Inflammatory macrophage treated with lipopolysaccharide for 1 hour (primary cell): ENCODE measurements at regions not wholly inside any gene's neighbourhood (a gene's known extent, or its start where the extent isn't known, plus 50 kb on each side); places are given as distances from the start of the nearest gene placed in this dataset.
"Not testable (repeated sequence)": the region's sequence is repeated elsewhere in the genome, so short reads cannot be mapped to it uniquely, and the experiment has no call there.

Experiments
- DNase-seq, 2 donors: peaks; one replicate each; pipeline ENCODE4 v3.0.0-alpha.2; 2020 to 2022

DNA sequence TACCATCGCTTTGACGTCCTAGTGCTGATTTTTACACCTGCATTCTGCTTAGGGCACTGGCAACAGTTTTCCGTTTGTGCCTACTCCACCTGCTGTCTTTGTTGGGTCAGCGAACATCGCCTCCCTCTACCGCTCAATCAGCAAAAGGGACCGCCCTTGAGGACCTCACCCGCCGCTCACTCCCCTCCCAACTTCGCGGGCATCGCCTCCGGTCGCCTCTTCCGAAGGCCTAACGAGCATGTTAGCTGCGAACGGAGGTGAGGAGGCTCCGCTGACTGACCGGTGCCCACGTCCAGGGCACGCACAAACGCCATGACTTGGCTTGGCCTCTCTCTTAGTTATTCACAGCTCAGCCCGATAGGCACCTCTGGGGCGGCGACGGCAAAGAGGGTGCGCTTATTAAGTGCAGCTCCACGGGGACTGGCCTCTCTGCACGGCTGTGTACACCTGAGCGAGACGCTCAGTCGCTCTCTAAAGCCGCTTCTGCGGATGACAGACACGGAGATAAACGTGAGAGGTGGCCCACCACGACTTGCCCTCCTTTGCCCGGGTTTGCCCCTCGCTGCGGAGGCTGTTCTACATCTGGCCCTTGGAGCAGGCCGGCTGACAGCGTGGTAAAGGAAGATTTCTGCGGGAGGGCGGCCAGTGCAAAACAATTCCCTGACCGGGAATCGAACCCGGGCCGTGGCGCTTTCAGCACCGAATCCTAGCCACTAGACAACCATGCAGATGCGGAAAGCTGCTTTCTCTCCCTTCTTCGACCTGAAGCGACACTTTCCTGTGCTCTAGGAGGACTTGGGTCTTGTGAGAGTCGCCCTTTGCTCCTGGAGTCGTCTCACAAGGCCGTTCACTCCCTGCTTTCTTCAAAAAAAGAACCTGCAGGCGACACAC lies 81.6 kb upstream of the FCGR1A start:
- DNase-seq: not testable (repeated sequence)

DNA sequence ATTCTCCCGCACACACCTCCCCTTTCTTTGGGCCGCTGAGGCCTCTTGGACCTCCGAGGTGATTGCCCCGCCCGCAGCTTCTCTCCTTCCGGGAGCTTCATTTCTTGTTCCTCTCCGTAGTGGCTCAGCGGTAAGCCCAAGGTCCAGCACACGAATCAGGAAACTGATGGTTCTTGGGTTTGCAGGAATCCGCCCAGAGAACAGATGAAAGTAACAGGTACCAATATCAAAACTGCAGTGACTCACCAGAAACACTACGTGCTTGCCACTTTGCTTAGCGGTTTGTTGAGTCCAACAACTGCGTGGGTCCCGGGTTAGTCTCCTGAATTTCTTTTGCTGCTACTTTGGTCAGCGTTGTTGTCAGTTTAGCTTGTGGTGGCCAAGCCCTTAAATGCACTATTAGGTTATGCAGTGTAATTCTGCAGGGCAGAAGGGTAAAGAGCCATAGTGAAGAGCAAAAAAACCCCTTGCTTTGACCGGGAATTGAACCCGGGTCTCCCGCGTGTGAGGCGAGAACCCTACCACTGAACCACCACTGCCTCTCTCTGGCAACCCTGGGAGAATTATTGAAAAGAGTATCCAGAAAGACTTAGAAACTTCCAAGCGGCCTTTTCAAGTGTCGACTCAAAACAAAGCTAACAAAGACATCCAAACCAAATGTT lies 74.2 kb upstream of the FCGR1A start:
- DNase-seq: peak in 1 of 2 donors; percentile 74

DNA sequence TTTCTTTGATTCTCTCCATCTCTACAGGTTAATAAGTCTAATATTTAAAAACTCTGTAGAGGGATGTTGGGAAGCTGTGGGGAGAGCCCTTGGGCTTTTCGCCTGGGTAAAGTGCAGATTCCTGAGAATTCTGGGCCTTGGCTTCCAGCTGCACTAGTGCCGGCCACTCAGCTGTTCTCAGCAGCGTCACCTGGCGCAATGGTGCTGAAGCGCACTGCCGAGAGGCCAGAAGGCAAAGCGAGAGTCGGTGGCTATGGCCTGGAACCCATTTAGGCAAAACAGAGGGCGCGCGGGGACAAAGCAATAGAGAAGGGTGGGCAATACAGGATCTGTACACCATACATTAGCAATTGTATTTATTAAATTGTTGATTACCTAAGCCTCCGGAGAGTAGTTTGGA lies 70.8 kb upstream of the FCGR1A start:
- not testable (repeated sequence) for DNase-seq

DNA sequence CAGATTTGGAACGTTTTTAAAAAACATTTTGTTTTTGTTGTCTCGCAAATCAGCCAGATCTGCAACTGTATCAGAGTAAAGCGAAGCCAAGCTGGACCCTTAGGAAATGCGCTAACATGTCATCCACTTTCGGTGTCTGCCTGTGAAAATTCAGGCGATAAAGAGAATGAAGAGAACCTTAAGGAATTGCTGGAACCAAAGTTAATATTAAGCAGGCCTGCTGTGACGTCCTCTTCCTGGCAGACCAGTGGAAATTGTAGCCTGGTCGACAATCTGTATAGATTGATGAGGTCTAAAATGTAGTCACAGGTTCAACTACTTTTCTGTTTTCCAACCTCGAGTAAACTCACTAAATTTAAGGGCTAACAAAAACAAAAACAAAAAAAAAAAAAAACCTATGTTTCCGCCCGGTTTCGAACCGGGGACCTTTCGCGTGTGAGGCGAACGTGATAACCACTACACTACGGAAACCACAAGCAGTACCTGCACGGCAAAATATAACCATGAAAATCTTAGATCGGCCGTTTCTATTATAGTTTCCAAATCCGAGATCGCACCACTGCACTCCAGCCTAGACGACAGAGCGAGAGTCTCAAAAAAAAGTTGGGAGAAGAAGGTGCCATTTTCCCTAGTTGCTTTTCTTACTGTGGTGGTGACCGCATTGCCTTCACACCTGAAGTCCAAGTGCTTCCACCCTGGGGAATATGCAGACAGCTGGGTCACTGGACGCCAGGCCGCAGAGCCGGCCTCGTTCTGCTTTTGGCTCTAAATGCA lies 70.2 kb upstream of the FCGR1A start:
- DNase-seq: peak; percentile 10 to 54

DNA sequence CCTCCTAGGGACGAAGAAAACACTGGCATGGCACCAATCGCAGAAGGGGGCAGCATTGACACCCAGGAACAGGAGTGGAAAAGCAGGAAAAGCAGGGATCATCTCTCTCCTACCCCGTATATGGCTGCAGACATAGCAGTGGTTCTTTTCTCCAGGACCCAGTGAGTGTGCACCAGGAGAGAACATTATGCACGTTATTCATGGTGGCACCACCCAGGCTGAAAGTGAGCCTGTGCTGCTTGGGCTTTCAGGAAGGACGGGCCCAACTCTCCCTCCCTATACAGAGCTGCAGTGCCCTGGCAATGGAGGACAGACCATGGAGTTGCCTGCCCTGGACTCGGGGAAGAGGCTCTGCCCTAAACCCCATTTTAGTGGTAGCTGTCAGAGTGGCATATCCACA lies 69.0 kb upstream of the FCGR1A start:
- DNase-seq: not testable (repeated sequence)

DNA sequence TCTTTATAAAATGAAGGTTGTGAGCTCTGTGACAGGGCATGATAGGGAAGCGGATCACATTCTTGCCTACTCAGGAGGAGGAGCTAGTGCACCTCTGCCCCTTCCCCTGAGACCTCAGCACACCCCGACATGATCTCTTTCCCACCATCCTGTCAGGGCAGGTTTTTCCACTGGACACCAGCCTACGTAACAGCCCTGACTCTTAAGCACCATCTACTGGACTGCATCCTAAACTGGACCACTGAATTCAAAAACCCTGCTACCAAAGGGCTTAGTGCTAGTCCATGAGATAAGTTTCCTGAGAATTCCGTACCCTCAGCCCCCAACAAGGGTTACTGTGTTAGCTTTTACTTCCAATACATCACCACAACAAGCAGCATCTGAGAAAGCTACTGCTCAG lies 68.5 kb upstream of the FCGR1A start:
- DNase-seq: not testable (repeated sequence)

DNA sequence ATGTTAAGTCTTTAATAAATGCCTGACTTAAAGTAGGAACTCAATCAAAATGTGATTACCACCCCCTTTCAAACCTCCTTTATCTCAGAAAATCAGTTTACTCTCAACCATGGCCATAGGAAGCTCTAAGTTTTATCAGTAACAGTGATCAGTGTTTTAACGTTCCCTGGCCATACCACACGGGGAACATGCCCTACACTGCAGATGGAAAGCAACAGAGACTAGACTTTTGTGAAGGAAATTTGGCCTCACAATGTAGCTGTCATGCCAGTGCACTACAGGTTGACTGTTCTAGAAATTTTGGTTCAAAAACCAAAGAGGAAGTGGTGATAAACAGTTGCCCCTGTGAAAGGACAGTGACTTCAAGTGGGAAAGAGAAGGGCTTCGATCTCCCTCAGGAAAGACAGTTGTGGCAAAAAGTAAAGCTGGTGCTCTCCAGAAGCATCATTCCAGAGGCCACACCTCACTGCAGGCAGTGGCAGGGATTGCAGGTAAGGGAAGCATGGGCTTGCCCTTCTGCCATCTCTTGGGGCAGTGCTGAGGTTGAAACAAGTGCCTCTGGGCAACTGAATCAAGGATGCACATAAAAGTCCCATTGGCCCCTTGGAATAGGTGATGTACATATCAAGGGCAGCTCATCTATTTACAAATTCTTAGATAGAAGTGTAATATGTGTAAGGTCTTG lies 57.7 kb upstream of the FCGR1A start:
- DNase-seq: not testable (repeated sequence)

DNA sequence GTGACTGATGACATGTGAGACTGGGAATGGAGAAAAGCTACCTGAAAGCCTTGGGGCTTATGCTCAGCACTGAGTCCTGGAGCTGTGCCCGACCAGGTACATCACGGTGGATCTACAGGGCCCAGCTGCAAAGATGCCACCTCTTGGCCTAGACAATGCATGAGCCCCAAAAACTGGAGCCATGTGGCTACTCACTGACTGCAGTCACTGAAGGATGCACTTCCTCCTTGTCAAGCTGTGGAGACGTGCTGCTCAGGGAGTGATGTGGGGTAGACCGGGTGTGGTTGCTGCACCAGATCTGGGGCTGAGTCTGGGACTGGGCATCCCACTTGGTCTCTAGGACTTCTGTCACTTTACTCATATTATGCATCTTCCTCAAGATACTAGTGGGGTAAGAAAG lies 55.8 kb upstream of the FCGR1A start:
- DNase-seq: not testable (repeated sequence)

DNA sequence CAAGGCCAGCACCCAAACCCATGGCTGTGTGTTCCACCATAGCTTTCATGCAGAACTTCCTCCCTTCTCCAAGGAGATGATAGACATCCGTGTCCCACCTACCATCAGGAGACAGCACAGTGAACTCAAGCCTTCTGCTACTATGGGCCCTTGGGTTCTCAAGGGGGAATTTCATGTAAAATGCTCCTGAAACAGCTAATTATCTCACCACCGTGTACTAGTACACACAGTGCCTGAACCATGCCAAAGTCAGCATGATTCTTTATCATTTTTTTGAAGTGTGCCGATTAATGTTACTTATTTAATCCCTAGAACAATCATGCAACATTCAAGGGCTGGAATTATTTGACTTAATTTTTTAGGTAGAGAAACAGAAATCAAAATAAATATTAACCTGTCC lies 53.9 kb upstream of the FCGR1A start:
- DNase-seq: not testable (repeated sequence)
